Activated CD4-positive, alpha-beta T cell treated with anti-CD3 and anti-CD28 coated beads for 24 hours (primary cell): ENCODE measurements at regions not wholly inside any gene's neighbourhood (a gene's known extent, or its start where the extent isn't known, plus 50 kb on each side); places are given as distances from the start of the nearest gene placed in this dataset.

Experiments used
- DNase-seq, 2 donors: peaks; one replicate each; pipeline ENCODE4 v3.0.0-alpha.2; 2020; ENCODE audit warnings: low read depth in 2 of 2

DNA sequence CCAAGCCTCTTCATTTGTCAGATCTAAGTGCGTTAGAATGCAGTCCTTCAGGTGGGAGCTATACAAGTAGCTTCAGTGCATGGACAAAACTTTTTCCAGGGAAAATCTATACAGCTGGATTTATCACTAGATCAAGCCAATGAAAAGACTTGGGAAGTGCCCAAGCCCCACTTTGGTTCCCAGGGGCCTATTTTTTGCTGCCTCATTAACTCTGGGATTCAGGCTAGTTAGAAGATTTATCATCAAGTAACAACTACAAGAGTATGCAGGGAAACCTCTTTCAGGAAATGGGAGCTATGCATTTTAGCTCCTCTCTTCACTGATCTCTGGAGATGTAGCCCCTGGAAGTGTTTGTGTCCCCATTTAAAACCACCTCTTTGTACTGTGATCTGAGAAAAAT is 908.8 kb downstream of the SQOR start:
- DNase-seq = no peak

DNA sequence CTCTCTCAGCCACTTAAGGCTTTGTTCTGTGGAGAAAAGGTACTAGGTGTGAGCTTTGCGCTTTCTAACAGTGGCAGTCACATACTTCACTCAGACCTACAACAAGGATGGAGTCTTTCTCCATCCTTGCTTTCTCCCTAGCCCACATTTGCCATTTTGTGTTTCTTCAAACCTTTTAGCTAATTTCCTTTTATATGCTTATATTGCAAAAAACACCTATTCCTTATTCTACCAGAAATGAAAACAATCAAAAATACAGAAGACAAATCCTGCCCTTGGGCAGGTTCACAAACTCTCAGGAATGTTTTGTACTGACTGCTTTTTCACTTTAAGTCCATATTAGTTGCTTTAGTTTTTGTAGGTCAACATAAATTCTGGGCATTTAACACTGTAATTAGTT is 914.2 kb downstream of the SQOR start:
- DNase-seq = no peak

DNA sequence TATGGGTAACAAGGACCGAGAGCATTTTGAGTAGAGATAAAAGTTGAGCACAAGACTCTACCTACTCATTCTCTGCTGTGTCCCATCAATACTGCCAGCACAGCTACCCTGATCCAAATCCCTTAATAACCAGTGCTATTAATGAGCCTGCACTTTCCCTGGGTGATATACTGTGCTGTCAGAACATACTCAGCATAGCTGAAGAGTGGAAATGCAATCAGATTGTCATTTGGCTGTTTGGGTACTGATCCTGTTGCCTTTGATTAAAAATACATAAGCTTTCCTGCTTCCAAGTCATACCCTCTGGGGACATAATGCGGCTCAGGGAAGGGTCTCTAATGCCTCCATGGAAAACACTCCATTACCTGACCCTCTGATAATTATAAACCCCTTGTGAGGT is 917.5 kb downstream of the SQOR start:
- no peak for DNase-seq

DNA sequence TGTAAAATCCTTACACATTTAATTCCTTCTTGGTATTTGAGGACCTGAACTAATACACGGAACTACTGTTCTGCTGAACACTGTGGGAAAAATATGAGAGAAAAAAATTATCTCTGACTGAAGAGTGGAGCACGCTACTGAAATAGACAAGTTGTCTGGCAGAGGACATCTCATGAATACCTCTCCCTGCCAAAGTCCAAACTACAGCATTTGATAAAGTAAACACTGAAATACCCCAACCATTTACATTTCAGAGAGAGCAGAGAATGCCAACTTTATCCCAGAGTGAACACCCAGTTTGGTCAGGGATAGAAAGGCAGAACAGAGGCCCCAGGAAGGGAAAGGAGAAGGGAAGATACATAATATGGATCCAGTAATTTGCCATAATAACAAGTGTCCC is 920.7 kb downstream of the SQOR start:
- DNase-seq = no peak

DNA sequence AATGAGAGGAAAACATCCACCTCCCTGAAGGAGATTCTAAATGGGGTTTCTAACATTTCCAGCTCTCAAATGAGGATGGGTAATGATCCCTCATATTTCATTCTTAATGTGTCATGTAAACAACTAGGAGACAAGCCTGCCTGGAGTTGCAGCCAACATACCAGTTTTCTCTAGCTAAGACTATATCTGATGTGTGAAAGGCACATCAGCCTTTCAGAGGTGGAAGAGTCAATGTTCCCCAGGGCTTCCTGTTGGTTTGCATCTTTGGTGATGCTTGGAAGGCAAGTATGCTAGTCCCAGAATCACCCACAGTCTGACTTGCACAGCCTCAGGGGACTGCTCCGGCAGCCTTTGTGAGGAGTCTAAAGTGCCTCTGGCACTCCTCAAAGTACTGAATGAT is 921.2 kb downstream of the SQOR start:
- DNase-seq = no peak

DNA sequence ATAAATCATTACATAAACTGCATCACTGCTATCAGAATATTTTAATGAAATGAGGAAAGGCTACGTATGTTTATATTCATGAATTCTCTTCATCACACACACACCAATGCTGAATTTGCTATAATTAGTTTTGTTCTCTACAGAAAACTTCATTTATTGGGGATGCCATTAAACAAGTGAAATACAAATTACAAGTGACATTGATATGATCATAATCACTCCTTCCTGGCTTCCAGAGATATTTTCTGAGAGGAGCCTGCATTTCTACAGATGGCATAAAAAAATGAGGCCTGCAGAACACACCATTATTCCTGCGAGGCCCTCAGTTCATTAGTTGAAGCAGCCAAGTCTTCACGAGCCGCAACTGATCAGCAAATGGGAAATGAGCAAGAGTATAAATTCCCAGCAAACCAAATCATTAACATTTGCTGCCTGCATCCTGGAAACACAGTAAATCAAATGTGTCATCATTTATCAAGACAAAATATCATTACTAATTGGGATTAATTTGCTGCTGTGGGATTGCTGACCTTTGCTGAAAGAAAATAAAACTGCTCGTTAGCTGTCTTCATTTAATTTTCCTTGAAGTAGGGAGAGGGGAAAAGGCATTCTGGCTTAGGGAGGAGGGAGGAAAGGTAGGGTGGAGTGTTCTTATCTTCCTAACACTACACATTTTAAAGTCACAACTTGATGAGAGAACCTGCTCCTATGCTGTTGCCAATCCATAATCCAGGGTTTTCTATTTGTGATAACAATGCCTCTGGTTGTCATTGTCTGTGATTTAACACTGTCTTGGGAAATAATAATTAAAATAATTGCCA is 921.9 kb downstream of the SQOR start:
- DNase-seq = no peak

DNA sequence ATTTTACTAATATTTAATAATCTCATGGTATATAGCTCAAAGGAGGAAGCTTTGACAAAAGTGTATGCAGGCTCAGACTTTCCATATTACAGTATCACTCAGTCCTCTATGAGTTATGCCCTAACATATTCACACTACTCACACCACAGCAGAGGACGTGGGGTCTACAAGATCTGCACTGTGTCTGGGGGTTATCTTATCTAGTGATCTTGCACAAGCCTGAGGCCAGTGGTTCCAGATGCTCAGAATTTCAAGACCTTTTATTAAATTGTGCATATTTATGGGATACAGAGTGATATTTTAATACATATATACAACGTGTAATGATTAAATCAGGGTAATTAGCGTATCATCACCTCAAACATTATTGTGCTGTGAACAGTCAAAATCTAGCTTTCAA is 933.1 kb downstream of the SQOR start:
- DNase-seq = no peak

DNA sequence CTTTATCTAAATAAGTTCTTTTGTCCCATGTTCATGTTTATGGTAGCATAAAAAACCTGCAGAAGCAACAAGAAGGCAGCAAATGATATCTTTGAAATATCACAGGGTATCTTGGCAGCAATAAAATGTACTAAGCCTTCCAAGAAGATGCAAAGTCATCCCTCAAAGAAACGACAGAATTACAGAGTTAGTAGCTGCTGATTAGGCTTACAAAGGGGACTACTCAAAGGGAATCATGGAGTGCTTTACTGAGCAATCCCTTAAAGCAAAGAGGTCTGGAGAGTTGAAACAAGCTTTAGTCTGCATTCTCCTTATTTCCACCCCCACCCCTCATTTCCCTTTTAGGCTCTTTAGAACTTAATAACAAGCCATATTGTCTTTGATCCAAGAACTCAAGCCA is 935.0 kb downstream of the SQOR start:
- no peak for DNase-seq

DNA sequence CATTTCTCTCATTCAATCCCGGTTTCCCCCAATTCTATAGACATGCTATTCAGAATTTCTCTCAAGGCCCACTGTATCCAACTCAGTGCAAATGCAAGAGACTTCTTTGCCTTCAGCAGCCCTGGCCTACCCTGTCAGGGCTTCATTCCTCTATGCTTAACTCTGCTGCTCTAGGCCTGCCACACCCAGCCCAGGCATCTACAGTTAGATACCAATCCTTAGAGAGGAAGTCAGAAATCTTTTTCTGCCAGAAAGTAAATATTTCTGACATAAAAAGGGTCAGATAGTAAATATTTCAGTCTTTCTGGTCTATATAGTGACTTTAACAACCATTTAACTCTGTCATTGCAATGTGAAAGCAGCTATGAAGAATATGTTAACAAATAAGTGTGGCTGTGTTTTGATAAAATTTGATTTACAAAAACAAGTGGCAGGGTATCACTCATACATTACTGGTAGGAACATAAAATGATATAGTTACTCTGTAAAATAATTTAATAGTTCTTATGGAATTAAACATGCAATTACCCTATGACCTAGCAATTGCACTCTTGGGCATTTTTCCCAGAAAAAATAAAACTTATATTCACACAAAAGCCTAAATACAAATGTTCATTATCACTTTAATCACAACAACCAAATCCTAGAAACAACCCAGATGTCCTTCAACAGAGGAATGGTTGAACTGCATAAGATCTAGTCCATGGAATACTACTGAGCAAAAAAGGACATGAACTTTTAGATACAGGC is 942.0 kb downstream of the SQOR start:
- DNase-seq = no peak

DNA sequence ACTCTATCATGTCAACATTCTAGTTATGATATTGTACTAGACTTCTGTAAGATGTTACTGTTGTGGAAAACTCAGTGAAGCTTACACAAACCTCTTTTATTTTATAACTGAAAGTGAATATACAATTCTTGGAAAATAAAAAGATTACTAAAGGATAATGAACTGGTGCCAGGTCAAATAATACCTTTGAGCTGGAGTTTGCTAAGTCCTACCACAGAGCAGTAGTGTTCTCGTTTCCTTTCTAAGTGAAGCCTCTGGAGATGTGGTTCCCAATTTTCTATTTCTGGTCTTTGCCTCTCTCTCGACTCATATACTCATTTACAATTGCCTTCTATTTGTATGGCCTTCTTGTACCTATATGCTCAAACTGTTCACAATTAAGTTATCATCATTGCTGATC is 942.9 kb downstream of the SQOR start:
- DNase-seq = no peak

DNA sequence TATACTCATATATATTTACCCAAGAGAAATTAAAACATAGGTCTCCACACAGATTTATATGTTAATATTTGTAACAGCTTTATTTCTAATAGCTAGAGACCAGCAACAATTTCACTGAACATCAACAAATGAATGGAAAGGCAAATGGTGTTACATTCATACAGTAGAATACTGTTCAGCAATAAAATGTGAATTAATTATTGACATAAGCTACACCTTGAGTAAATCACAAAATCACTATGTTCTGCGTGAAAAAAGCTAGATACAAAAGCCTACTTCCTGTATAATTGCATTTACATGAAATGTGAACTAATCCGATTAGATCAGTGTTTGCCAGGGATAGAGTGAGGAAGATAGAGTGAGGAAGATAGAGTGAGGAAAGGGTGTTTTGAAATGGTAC is 945.7 kb downstream of the SQOR start:
- DNase-seq = no peak

DNA sequence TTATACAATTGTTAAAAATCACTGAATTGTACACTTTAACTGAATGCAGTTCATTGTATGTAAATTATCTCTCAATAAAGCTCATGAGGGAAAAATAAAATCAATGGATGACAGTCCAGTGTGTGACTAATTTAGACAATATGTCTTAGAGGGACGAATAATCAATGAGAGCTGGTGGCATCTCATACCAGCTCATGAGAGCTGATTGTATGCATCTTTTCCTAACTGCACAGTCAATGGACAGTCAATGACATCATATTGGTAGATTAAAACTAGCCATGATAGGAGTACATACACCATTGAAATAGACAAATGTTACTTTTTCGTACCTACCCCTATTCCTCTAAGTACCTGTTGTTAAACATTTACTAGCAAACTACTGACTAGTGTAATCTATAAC is 946.1 kb downstream of the SQOR start:
- DNase-seq = no peak

DNA sequence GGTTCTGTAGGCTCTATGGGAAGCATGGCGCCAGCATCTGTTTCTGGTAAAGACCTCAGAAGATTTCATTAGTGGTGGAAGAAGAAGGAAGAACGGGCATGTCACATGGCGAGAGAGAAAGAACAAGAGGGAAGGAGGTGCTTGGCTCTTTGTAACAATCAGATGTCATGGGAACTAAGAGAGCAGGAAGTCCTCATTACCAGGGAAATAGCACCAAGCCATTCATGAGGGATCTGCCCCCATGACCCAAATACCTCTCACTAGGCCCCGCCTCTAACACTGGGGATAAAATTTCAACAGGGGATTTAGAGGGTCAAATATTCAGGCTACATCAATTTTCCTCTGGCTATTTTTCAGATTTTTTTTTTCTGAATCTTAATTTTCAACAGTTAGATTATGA is 954.3 kb downstream of the SQOR start:
- no peak for DNase-seq

DNA sequence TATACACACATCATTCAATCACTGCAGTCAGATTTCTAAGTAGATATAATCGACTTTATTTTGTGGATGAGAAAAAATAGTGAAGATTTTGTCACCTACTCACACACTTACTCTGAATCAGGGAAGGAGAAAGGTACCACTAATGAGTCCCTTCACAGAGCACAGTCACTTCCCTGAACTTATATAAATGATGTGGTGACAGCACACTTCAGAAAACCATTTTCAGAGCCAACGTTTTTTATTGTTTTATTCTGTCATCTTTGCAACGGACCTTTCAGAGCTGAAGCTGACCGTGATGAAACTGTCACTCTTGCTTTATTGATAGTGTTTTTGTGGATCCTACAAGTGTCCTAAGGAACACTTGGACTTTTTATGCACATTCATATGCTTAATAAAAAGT is 956.6 kb downstream of the SQOR start:
- DNase-seq = no peak

DNA sequence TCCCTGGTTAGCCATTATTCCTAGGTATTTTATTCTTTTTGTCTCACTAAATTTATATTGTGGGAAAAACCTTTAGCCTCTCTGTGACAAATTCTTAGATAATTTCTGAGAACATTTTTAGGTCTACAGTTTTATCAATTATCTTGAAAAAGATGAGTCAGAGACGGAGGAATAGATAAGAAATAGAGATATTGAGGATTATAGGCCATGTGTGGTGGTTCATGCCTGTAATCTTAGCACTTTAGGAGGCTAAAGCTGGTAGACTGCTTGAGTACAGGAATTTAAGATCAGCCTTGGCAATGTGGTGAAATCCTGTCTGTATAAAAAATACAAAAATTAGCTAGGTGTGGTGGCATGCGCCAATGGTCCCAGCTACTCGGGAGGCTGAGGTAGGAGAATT is 960.2 kb downstream of the SQOR start:
- no peak for DNase-seq

DNA sequence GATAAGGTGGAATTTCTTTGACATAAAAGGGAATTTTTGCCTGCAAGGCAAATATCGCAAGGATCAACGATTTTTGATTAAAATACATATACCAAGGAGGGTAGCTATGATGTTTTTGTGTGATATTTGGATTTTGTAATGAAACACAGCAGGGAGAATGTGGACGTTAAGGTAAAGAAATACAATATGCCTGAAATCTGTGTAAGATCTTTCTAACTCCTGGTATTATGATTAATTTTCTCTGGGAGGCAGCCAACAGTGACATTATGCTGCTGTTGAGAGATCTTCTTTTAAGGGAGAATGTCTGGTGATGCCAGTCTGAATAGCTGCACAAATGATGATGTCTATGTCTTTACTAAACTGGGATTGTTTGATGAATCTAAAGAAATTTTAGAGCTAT is 972.2 kb downstream of the SQOR start:
- no peak for DNase-seq

DNA sequence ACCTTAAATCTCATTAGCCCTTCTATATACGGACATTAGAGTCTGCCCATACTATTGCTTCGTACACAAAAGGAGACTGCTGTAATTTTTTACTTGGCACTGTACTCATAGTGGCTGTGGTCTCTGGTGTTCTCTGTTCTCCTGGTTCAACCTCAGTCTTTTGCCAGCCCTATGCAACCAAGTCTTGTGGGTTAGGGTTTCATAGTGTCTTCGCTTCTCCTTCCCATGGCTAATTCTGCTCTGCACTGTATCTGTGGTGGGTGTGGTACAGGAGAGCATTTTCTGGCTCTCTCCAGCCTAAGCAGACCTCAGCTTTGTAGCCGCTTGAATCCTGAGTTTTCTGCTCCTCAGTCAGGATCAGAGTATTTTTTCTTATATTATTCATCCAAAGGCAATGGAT is 981.2 kb downstream of the SQOR start:
- no peak for DNase-seq

DNA sequence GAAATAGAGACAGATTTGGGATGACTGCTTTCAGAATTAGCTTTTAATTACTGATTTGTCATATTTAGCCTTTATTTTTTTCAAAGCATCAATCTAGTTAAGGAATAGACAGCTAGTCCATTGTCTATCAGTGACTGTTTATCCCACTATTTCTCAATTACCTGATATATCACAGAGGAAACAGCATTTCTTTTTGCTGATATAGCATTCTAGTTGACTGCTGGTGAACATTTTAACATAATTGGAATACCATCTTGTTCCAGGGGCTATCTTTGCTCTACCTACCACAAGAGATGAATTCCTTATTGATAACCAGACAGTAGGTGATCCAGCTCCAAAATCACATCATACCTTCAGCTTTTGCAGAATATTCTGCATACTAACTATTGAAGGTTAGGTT is 982.7 kb downstream of the SQOR start:
- DNase-seq = no peak

DNA sequence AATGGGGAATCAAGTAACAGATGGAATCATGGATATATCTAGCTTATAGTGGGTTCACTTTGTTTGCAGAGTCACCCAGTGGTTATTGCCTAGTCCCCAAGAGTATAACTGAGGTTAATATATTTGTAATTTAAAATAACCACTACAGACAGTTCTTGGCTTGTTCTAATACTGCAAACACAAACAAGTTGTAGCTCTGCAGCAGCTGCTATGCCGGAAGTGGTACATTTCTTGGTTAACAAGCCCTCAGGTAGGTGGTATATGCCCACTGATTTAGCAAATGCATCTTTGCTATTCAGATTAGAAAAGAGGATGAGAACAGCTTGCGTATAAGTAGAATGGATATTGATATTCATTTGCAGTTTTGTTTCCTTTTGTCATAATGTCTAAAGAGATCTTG is 984.2 kb downstream of the SQOR start:
- no peak for DNase-seq

DNA sequence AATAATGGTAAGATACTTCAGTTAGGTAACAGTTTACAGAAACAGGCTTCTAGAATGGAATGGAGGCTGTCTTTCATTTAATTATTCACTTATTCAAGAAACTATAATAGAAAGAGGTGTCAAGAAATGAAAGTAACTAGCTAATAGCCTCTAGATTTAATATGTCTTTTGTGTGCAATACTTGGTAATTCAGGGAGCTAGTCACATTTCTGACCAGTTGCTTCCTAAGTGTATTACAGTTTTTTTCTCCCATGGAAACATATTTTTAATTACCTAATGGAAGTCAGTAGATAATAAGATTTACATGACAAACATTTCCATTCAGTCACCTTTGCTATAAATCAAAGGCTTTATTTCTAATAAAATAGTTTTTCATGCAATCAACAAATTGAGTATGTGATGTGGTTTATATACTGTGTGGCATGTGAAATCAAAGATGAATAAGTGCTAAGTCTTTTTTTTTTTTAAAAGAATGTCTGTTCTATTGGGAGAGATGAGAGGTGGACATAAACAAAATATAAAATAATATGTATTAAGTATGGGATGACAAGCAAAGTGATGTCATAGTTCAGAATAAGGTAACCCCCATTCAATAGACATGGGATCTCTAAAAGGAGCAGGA is 985.7 kb downstream of the SQOR start:
- DNase-seq = no peak

DNA sequence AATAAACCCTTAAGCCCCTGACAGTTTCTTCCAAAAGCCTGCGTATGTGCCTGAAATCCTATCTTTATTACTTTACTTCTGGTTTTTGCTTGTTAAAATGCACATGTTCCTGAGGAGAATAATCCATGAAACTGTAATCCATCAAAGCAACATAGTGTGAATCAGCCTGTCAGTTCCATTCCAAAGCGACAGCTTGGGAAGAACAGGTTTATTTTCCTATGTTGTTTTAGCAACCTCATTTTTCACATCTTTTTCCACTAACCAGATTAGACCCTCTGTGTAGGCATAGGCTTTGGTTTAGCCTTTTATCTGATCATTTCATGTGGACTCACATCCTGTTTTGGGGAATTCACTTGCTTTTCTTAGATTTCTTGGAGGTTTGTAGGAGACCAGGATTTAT is 988.0 kb downstream of the SQOR start:
- DNase-seq = no peak

DNA sequence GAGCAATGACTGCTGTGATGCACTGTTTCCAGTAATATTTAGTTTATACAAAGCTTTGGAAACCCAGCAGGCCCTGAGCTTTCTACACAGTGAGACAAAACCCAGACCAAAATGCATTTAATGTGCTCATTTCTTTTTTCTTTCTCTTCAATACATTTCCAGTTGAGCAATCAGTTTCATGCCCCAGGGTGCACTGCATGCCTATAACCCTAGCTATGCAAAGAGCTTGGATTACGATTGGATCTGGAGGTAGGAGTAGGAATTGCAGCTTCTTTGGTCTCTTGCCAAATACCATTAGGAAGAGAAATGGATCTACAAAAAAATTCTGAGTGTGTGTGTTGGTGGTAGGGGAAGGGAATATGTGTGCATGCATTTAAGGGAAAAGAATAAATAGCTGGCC is 1001.4 kb downstream of the SQOR start:
- DNase-seq = no peak
